22Rv1 (cell line): ENCODE measurements at regions not wholly inside any gene's neighbourhood (a gene's known extent, or its start where the extent isn't known, plus 50 kb on each side); places are given as distances from the start of the nearest gene placed in this dataset.

Experiments used
- H3K27ac ChIP-seq: fragments of 450-650 bp; 2 replicates; pipeline ENCODE4 v1.5.1; 2017
- CTCF ChIP-seq: fragments of 450-650 bp; IDR thresholded peaks from 2 replicates; pipeline ENCODE4 v1.5.1; 2017; ENCODE audit warnings: mild to moderate bottlenecking
- ZFX ChIP-seq: fragments of 450-650 bp; IDR thresholded peaks from 2 replicates; pipeline ENCODE4 v1.6.1; 2017; ENCODE audit warnings: antibody characterized with exemption, borderline replicate concordance

- H3K27ac ChIP-seq = no peak overlapping the region
- TF ChIP-seq ZFX (no peak), CTCF (no peak)
These were observed 706.3 kb downstream of the ADGRL2 start for GRCh38 chr1:82507011-82507410.

DNA sequence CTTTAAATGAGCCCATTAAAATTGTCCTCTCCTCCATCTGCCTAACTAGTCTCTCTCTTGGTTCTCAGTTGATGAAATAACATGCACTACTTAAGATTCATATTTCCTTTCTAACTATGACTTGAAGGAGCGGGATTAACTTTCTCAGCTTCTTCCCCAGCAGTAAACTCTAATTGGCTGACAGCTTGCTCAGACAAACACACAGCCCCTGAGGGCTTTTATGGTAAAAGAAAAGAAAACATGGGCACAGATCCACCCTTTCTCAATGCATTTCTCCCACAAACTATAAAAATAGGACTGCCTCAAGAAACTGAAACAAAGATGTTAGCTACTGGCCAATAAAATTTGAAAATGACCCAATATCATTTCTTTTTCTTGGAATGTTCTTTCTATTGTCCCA lies 703.1 kb downstream of the ADGRL2 start:
- TF ChIP-seq ZFX = no peak
- no peak for TF ChIP-seq CTCF
- no peak overlapping the region for H3K27ac ChIP-seq

DNA sequence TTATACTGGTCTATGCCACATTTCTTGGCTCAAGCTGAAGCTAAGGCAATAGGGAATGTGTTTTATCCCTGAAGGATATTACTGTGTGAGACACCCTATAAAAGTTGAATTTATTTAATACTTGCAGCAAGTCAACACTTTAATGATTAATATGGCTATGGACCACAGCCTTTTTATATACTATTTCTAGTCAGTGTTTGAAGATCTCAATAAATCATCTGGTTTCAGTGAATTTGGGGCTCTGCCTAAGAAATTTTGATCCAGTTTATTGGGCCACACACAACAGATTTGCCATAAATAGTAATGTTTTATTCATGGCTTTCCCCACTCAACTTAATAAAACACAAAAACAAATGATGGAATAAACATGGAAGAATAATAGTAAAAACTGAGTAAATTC lies 698.3 kb downstream of the ADGRL2 start:
- TF ChIP-seq CTCF (no peak), ZFX (no peak)
- H3K27ac ChIP-seq = no peak overlapping the region

DNA sequence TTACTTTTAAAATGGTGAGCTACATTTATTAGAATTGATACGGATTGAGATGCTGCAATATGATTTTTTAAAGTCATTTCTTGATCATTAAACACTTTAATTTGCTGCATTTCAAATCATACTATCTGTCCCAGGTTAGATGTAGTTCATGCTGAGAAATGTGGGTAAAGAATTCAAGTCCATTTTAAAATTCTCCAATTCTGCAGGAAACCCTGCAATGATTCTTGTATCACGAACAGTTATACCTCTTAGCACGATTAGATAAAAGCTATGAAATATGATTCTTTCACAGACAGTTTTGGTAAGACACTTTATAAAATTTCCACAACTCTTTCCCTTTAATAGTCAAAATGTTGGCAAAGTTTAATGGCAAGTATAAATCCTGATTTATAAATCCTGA lies 693.4 kb downstream of the ADGRL2 start:
- H3K27ac ChIP-seq = no peak overlapping the region
- TF ChIP-seq CTCF = no peak
- TF ChIP-seq ZFX = no peak

DNA sequence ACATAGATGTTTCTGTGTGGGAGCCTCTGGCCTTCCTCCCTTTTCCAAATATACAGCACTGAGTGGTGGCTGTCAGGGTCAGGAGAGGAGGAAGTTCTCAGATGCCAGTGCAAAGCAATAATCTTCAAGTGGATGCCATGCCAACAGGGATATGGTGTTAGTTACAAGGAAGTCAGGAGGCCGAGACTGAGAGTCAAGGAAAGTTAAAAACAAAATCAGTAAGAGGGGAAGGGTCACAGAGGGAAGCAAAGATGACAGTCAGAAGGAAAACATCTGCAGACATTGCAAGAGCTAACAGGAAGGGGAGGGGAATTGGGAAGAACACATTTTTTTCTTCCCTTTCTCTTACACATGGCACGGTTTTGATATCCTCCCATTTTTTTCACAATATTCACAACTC lies 691.4 kb downstream of the ADGRL2 start:
- no peak overlapping the region for H3K27ac ChIP-seq
- TF ChIP-seq CTCF (no peak), ZFX (no peak)

DNA sequence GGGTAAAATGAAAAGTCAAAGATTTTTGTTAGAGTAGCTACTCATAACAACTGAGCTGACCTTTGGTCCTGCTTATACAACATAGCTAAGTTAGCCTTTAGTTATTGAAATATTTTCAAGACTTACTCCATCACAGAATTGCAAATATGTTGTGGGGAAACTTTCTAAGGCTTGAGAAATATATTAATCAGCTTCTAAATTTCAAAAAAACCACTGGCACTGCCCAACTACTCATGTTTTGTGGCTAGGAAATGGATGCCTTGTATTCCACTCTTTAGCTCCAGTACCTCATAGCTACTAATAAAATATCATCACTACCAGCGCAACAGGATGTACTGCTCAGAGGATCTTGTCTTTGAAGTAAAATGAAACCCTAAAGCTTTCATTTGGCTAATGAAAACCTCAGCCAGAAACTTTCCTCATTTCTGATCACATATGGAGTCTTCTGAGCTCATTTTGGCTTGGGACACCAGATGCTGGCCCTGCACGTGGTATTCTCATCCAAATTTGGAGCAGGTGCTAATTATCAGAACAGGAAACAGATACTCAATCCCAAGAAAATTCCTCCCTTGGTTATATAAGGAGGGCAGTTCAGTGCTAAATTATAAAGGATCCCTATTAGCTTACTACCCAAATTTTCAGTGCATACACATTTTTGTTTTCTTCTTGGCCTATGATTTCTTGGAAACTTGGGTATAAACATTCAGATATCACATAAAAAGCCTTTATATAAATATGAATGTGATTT lies 690.7 kb downstream of the ADGRL2 start:
- TF ChIP-seq ZFX = no peak
- TF ChIP-seq CTCF = no peak
- H3K27ac ChIP-seq = no peak overlapping the region

GRCh38 chr1:82487778-82488177 lies 687.0 kb downstream of the ADGRL2 start:
- no peak overlapping the region for H3K27ac ChIP-seq
- TF ChIP-seq CTCF (no peak), ZFX (no peak)
